RWPE1 (cell line): ENCODE measurements at regions not wholly inside any gene's neighbourhood (a gene's known extent, or its start where the extent isn't known, plus 50 kb on each side); places are given as distances from the start of the nearest gene placed in this dataset.

ENCODE experiments used
- CTCF ChIA-PET: fragments of 350-600 bp; sonication (Branson Sonifier 250); formaldehyde crosslinking; extraction: SDS; loops from one replicate; lab custom pipeline; 2021; lab: Yijun Ruan, JAX
- POLR2A ChIA-PET: fragments of 400-600 bp; formaldehyde crosslinking; extraction: SDS; loops from one replicate; lab custom pipeline; 2020; ENCODE audit warnings: antibody characterized with exemption; ENCODE audit not compliant: low non-redundant PET; lab: Yijun Ruan, JAX
- DNase-seq: peaks from one replicate; pipeline ENCODE4 v3.0.0; 2012; ENCODE audit warnings: low spot score
- H3K27ac ChIP-seq: fragments of 450-650 bp; 2 replicates; pipeline ENCODE4 v1.5.1; 2017
- TF ChIP-seq, protein P1 (sequence below): fragments of 450-650 bp; conservative IDR thresholded peaks from 2 replicates; pipeline ENCODE4 v1.5.1; 2017; ENCODE audit warnings: low read depth, mild to moderate bottlenecking

DNA sequence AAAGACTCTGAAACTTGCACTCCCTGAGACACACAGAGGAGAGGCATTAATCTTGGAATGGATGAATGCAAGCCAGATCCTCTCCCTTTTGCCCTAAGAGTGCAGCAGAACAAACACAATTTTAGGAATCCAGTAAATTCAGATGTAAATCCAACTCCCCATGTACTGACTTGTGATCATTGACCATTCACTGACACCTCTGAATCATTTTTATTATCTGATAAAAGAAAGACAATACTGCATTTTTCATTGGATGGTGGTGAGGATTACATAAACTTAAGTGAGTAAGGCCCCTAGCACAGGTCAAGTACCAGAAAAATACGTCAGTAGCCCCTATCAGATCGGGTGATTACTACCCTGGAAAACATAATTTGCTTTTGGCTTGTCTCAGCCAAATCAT, 782.9 kb upstream of the API5 start:
- ChIA-PET POLR2A (no interaction called here), CTCF (no interaction called here)
- TF ChIP-seq, protein P1, sequence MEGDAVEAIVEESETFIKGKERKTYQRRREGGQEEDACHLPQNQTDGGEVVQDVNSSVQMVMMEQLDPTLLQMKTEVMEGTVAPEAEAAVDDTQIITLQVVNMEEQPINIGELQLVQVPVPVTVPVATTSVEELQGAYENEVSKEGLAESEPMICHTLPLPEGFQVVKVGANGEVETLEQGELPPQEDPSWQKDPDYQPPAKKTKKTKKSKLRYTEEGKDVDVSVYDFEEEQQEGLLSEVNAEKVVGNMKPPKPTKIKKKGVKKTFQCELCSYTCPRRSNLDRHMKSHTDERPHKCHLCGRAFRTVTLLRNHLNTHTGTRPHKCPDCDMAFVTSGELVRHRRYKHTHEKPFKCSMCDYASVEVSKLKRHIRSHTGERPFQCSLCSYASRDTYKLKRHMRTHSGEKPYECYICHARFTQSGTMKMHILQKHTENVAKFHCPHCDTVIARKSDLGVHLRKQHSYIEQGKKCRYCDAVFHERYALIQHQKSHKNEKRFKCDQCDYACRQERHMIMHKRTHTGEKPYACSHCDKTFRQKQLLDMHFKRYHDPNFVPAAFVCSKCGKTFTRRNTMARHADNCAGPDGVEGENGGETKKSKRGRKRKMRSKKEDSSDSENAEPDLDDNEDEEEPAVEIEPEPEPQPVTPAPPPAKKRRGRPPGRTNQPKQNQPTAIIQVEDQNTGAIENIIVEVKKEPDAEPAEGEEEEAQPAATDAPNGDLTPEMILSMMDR = no peak
- no peak overlapping the region for H3K27ac ChIP-seq
- DNase-seq = no peak

DNA sequence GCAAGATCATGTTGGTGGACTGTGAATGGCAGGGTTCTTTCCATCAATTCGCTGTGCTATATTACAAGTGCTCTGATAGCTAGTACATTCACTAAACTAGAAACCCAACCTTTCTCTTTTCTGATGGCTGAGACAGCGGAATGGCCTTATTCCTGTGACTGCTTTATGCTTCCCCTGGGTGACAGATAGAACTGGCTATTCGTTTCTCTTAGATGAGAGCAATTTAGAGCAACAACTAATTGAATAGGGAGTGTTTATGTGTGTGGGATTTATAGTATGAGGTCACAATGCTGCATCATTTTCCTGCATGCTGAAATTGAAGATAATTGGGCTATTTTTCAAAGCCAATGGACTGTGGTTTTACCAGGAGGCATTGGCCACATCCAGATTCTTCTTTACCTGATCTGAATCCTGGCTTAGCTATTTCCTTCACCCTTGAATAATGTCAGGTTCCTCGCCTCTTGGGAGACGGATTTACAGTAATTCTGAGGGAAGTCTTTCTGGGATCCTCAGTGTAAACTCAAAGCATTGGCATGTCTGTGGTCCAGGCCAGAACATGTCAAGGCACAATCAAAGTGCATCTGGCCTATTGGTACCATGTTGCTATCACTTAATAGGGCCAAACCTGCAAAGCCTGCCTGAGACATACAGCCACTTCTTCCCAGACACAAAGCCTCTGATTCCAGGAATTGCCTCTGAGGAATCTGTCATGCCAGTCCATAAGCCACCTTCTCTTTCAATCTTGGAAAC, 775.0 kb upstream of the API5 start:
- ChIA-PET POLR2A (no interaction called here), CTCF (no interaction called here)
- no peak for DNase-seq
- TF ChIP-seq, protein P1 = no peak
- no peak overlapping the region for H3K27ac ChIP-seq

DNA sequence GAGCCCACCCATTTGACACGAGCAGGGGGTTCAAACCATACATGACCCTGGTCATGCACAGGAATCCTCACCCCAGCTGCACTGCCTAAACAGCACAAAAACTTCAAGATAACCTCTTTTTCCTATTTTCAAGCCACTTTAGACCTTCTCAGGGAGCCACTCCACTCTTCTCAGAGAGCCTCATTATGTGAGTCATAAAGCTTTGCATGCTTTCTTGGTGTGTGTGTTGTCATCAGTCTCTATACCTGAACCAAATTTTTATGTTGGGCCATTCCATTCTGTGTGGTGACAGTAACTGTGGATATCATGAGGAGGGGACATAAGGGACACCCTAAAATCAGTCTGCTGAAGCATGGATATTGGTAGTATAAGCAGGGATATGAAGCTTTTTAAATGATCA, 769.5 kb upstream of the API5 start:
- DNase-seq = no peak
- POLR2A ChIA-PET = no interaction called here
- H3K27ac ChIP-seq = no peak overlapping the region
- CTCF ChIA-PET = interaction anchor here (0.7 kb wide), 1 partner anchor 345 kb away, joined by 3 read pairs; no protein-coding TSS in a partner anchor
- TF ChIP-seq, protein P1 = no peak

DNA sequence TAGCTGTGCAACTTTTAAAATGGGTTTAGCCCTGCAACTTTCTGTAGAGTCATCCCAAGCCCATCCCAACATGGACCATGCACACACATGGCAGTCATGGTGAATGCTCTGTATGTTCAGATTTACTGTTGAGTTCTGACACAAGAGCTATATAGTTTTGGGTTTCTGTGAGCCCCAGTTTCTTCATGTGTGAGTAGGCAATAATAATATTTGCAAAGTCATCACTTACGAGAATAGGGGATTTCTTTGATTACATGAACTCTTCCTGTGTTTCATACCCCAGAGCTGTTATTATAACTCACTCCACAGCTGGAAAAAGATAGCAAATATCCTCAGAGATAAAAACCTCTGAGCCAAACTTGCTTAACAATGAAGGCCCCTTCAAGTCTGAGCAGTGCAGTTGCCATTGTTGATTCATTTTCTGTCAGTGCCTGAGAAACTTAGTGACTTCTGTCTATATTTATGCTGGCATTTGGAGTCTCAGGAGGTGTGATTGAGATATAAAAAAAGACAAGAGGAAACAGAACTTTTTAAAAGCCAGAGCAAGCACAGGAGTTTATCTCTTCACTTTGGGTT, 767.9 kb upstream of the API5 start:
- TF ChIP-seq, protein P1 = no peak
- ChIA-PET POLR2A (no interaction called here), CTCF (no interaction called here)
- no peak for DNase-seq
- no peak overlapping the region for H3K27ac ChIP-seq

DNA sequence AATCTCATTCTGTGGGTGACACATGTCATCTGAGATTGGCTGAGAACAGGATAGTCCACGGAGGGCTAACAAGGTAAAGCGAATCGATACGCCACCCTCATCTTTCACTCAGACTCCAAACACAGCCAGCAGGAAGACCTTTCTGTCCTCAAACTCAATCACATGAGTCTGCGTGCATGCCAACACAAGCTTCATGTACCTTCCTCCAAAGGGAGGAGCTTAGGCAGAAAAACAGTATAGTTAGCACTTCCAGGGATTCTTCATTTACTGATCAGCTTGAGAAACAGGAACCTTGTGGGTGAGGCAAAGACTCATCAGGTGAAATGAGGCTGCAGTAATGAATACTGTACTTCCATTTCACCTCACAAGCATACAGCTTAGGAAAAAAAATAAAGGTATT, 767.1 kb upstream of the API5 start:
- CTCF ChIA-PET = no interaction called here
- POLR2A ChIA-PET = no interaction called here
- H3K27ac ChIP-seq = no peak overlapping the region
- no peak for DNase-seq
- TF ChIP-seq, protein P1 = no peak

DNA sequence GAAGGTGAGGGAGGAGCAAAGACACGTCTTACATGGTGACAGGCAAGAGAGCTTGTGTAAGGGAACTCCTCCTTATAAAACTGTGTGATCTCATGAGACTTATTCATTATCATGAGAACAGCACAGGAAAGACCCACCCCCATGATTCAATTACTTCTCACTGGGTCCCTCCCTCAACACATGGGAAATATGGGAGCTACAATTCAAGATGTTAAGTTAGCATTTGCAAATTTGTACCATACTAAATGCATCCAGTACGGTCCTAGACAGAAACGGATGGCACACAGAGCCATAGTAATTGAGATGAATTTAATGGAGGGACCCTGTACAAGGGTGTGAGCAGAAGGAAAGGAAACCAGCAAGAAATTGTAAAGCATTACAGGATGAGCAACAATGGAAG, 765.8 kb upstream of the API5 start:
- TF ChIP-seq, protein P1 = no peak
- ChIA-PET POLR2A (no interaction called here), CTCF (no interaction called here)
- H3K27ac ChIP-seq = no peak overlapping the region
- DNase-seq = no peak
